ENCODE measurements at regions not wholly inside any gene's neighbourhood (a gene's known extent, or its start where the extent isn't known, plus 50 kb on each side); places are given as distances from the start of the nearest gene placed in this dataset.

GRCh38 chr13:110826101-110826500 is 88.8 kb downstream of the ANKRD10 start:
- no peaks in the 10 kb centered on the region for H3K4me1 ChIP-seq (ENCODE audit: insufficient read depth, low read length, poor library complexity, severe bottlenecking)
- intact Hi-C loops (cut with micrococcal nuclease; ENCODE audit: unreplicated experiment) = no loop called here
- H3K4me3 ChIP-seq (ENCODE audit: low read depth, low read length, poor library complexity, severe bottlenecking) = no peak overlapping the region
- no peaks in the 10 kb centered on the region for H3K27me3 ChIP-seq (replicated peaks; ENCODE audit: insufficient read depth, low read depth, low read length, poor library complexity)
- no peaks in the 10 kb centered on the region for H3K36me3 ChIP-seq (ENCODE audit: insufficient read depth, low read length, poor library complexity, severe bottlenecking)
- ChIA-PET CTCF (no interaction called here), POLR2A (ENCODE audit: low non-redundant PET) (no interaction called here)
- no peak for TF ChIP-seq EZH2 (IDR thresholded peaks at IDR 0.05; ENCODE audit: borderline replicate concordance, low read depth, low read length, poor library complexity, severe bottlenecking)
- TF ChIP-seq CTCF (conservative IDR thresholded peaks at IDR 0.05; ENCODE audit: low read depth, low read length) = no peak
- no peak for DNase-seq (ENCODE audit: low spot score)
- BruUV-seq (replicated peaks) = no TSS peak
- H3K9me3 ChIP-seq (ENCODE audit: low read depth, low read length, poor library complexity, severe bottlenecking) = no peaks in the 10 kb centered on the region
- H3K27ac ChIP-seq (ENCODE audit: low read depth, low read length, poor library complexity, severe bottlenecking) = no peak overlapping the region

- no peaks in the 10 kb centered on the region for H3K36me3 ChIP-seq (ENCODE audit: insufficient read depth, low read length, poor library complexity, severe bottlenecking)
- POLR2A ChIA-PET (ENCODE audit: low non-redundant PET) = no interaction called here
- CTCF ChIA-PET = no interaction called here
- no peak overlapping the region for H3K27ac ChIP-seq (ENCODE audit: low read depth, low read length, poor library complexity, severe bottlenecking)
- no peak for TF ChIP-seq CTCF (conservative IDR thresholded peaks at IDR 0.05; ENCODE audit: low read depth, low read length)
- TF ChIP-seq EZH2 (IDR thresholded peaks at IDR 0.05; ENCODE audit: borderline replicate concordance, low read depth, low read length, poor library complexity, severe bottlenecking) = no peak
- no peaks in the 10 kb centered on the region for H3K4me1 ChIP-seq (ENCODE audit: insufficient read depth, low read length, poor library complexity, severe bottlenecking)
- H3K4me3 ChIP-seq (ENCODE audit: low read depth, low read length, poor library complexity, severe bottlenecking) = no peak overlapping the region
- intact Hi-C loops (cut with micrococcal nuclease; ENCODE audit: unreplicated experiment) = no loop called here
- H3K27me3 ChIP-seq (replicated peaks; ENCODE audit: insufficient read depth, low read depth, low read length, poor library complexity) = no peaks in the 10 kb centered on the region
- BruUV-seq (replicated peaks) = no TSS peak
- no peak for DNase-seq (ENCODE audit: low spot score)
- no peaks in the 10 kb centered on the region for H3K9me3 ChIP-seq (ENCODE audit: low read depth, low read length, poor library complexity, severe bottlenecking)
These were observed 87.8 kb downstream of the ANKRD10 start for GRCh38 chr13:110826861-110827672.
